ENCODE measurements at regions not wholly inside any gene's neighbourhood (a gene's known extent, or its start where the extent isn't known, plus 50 kb on each side); places are given as distances from the start of the nearest gene placed in this dataset.

DNA sequence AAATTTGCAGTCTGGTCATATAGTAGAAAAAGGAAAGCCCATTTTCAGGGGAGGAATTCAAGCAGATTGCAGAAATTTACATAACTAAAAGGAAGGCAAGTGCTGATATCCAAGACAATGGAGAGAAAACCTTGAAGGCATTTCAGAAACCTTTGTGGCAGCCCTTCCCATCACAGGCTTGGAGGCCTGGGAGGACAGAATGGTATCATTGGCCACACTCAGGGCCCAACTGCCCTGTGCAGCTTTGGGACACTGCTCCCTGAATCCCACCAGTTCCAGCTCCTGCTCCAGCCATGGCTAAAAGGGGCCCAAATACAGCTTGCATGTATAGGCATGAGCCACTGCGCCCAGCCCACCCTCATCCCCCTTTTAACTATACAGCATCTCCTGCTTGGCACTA, 81.1 kb upstream of the NYAP2 start:
- H3K4me3 ChIP-seq (ENCODE audit: low read depth, low read length), result no peak overlapping the region
- no peak for DNase-seq (ENCODE audit: low read depth, low spot score)
- in situ Hi-C loops (cut with HindIII; ENCODE audit: low sequenced_read_pairs), result no loop called here
- TF ChIP-seq CTCF (IDR thresholded peaks at IDR 0.05; ENCODE audit: low read depth, low read length), result no peak

DNA sequence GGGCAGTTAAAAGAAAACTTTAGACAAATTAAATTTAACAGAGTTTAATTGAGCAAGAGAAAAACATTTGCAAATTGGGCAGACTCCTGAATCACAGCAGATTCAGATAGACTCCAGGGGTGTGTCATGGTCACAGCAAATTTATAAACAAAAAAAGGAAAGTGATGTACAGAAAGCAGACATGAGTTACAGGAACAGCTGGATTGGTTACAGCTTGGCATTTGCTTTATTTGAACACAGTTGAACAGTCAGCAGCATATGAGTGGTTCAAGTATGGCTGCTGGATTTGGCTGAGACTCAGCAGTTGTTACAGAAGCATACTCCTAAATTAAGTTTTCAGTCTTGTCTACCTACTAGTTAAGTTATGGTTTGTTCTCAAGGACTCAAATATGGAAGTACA, 82.3 kb upstream of the NYAP2 start:
- no peak for DNase-seq (ENCODE audit: low read depth, low spot score)
- in situ Hi-C loops (cut with HindIII; ENCODE audit: low sequenced_read_pairs), result no loop called here
- no peak for TF ChIP-seq CTCF (IDR thresholded peaks at IDR 0.05; ENCODE audit: low read depth, low read length)
- no peak overlapping the region for H3K4me3 ChIP-seq (ENCODE audit: low read depth, low read length)

- no peak for DNase-seq (ENCODE audit: low read depth, low spot score)
- no peak overlapping the region for H3K4me3 ChIP-seq (ENCODE audit: low read depth, low read length)
- TF ChIP-seq CTCF (IDR thresholded peaks at IDR 0.05; ENCODE audit: low read depth, low read length), result no peak
- in situ Hi-C loops (cut with HindIII; ENCODE audit: low sequenced_read_pairs), result no loop called here
Observed at GRCh38 chr2:225310745-225311144, 88.8 kb upstream of the NYAP2 start.

DNA sequence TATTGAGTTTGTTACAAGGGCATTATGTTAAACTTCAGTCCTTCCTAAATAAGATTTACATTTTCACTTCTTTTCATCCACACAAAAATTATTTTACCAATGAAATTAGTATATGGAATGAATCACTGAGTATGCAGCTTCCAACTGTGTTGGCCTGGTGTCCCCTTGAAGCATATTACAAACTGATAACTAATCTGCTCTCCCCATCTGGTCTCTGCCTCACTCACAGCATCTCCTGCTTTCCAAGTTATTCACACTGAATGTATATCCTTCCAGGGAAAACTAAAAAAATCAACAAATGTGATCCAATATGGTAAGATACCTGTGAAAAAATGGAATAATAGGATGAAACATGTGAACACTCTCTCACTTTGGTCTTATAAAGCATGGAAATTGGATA, 90.0 kb upstream of the NYAP2 start:
- in situ Hi-C loops (cut with HindIII; ENCODE audit: low sequenced_read_pairs), result no loop called here
- no peak for DNase-seq (ENCODE audit: low read depth, low spot score)
- H3K4me3 ChIP-seq (ENCODE audit: low read depth, low read length), result no peak overlapping the region
- TF ChIP-seq CTCF (IDR thresholded peaks at IDR 0.05; ENCODE audit: low read depth, low read length), result no peak

- no peak for DNase-seq (ENCODE audit: low read depth, low spot score)
- H3K4me3 ChIP-seq (ENCODE audit: low read depth, low read length), result no peak overlapping the region
- TF ChIP-seq CTCF (IDR thresholded peaks at IDR 0.05; ENCODE audit: low read depth, low read length), result no peak
- in situ Hi-C loops (cut with HindIII; ENCODE audit: low sequenced_read_pairs), result no loop called here
Observed at GRCh38 chr2:225296951-225297350, 102.6 kb upstream of the NYAP2 start.

DNA sequence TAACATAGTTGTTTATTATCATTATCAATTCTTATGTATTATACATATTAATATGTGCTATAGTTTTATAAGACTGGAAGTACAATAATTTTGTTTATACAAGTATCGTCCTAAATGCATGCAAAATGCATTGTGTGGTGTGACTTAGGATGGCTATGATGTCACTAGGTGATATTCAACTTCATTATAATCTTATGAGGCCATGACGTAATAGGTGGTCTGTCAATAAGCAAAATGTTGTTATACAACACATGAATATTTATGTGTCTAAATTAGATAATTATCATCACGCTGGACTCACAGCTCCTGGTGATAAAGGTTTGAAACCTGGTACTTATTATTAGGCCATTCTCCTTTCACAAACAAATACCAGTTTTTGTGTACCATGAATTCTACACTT, 104.4 kb upstream of the NYAP2 start:
- DNase-seq (ENCODE audit: low read depth, low spot score), result no peak
- no peak for TF ChIP-seq CTCF (IDR thresholded peaks at IDR 0.05; ENCODE audit: low read depth, low read length)
- in situ Hi-C loops (cut with HindIII; ENCODE audit: low sequenced_read_pairs), result no loop called here

GRCh38 chr2:225293638-225294037, 105.9 kb upstream of the NYAP2 start:
- H3K4me3 ChIP-seq (ENCODE audit: low read depth, low read length), result no peak overlapping the region
- no peak for TF ChIP-seq CTCF (IDR thresholded peaks at IDR 0.05; ENCODE audit: low read depth, low read length)
- no peak for DNase-seq (ENCODE audit: low read depth, low spot score)
- in situ Hi-C loops (cut with HindIII; ENCODE audit: low sequenced_read_pairs), result no loop called here

More for the DNA sequence above, 104.4 kb upstream of the NYAP2 start:
- no peak overlapping the region for H3K4me3 ChIP-seq (ENCODE audit: low read depth, low read length)

Measured in astrocyte of the spinal cord (primary cell).